HepG2 (cell line): ENCODE measurements at regions not wholly inside any gene's neighbourhood (a gene's known extent, or its start where the extent isn't known, plus 50 kb on each side); places are given as distances from the start of the nearest gene placed in this dataset.
A peak's percentile ranks its signal among the peaks of the same experiment; 100 is the strongest.

ENCODE experiments used
- KDM2A ChIP-seq: sonication (generic); formaldehyde crosslinking; IDR thresholded peaks from 2 replicates; pipeline ENCODE4 v1.4.0; 2020; ENCODE audit warnings: low read depth, missing genetic modification reagents, borderline replicate concordance
- NR2C2 ChIP-seq: sonication (generic); formaldehyde crosslinking; IDR thresholded peaks from 2 replicates; pipeline ENCODE4 v1.4.0; 2020; ENCODE audit warnings: missing genetic modification reagents, mild to moderate bottlenecking, moderate library complexity, borderline replicate concordance
- PHB2 ChIP-seq: fragments of 450-650 bp; IDR thresholded peaks from 2 replicates; pipeline ENCODE4 v1.6.1; 2018; ENCODE audit not compliant: partially characterized antibody
- RXRA ChIP-seq: sonication (generic); formaldehyde crosslinking; IDR thresholded peaks from 2 replicates; pipeline ENCODE4 v1.5.1; 2020; ENCODE audit warnings: missing genetic modification reagents
- SRSF4 ChIP-seq: fragments of 200-400 bp; formaldehyde crosslinking; IDR thresholded peaks from one replicate; pipeline ENCODE4 v1.6.1; 2018; ENCODE audit warnings: mild to moderate bottlenecking, low read depth, low read length, moderate library complexity; ENCODE audit not compliant: poor library complexity, severe bottlenecking
- U2AF1 ChIP-seq: fragments of 200-400 bp; formaldehyde crosslinking; optimal IDR thresholded peaks from 2 replicates; pipeline ENCODE3; 2017; ENCODE audit warnings: mild to moderate bottlenecking, low read depth, low read length
- YEATS4 ChIP-seq: sonication (generic); formaldehyde crosslinking; IDR thresholded peaks from 2 replicates; pipeline ENCODE4 v1.4.0; 2020; ENCODE audit warnings: missing genetic modification reagents, borderline replicate concordance
- ZNF260 ChIP-seq: sonication (generic); formaldehyde crosslinking; IDR thresholded peaks from 2 replicates; pipeline ENCODE4 v1.4.0; 2020; ENCODE audit warnings: missing genetic modification reagents, low read depth, mild to moderate bottlenecking, borderline replicate concordance
- TF ChIP-seq, protein P1 (sequence below): sonication (generic); formaldehyde crosslinking; IDR thresholded peaks from 2 replicates; pipeline ENCODE4 v1.5.1; 2020; ENCODE audit warnings: mild to moderate bottlenecking, moderate library complexity, missing genetic modification reagents
- TF ChIP-seq, protein P2 (sequence below): sonication (generic); formaldehyde crosslinking; IDR thresholded peaks from 2 replicates; pipeline ENCODE4 v1.4.0; 2020; ENCODE audit warnings: missing genetic modification reagents
- TF ChIP-seq, protein P3 (sequence below): sonication (generic); formaldehyde crosslinking; IDR thresholded peaks from 2 replicates; pipeline ENCODE4 v1.5.1; 2020; ENCODE audit warnings: missing genetic modification reagents, mild to moderate bottlenecking, borderline replicate concordance
- TF ChIP-seq, protein P4 (sequence below): sonication (generic); formaldehyde crosslinking; IDR thresholded peaks from 2 replicates; pipeline ENCODE4 v1.9.0; 2022; ENCODE audit warnings: missing genetic modification reagents, mild to moderate bottlenecking, borderline replicate concordance
- TF ChIP-seq, protein P5 (sequence below): sonication (generic); formaldehyde crosslinking; IDR thresholded peaks from 2 replicates; pipeline ENCODE4 v1.4.0; 2020; ENCODE audit warnings: missing genetic modification reagents; ENCODE audit errors: not compliant biosample characterization

DNA sequence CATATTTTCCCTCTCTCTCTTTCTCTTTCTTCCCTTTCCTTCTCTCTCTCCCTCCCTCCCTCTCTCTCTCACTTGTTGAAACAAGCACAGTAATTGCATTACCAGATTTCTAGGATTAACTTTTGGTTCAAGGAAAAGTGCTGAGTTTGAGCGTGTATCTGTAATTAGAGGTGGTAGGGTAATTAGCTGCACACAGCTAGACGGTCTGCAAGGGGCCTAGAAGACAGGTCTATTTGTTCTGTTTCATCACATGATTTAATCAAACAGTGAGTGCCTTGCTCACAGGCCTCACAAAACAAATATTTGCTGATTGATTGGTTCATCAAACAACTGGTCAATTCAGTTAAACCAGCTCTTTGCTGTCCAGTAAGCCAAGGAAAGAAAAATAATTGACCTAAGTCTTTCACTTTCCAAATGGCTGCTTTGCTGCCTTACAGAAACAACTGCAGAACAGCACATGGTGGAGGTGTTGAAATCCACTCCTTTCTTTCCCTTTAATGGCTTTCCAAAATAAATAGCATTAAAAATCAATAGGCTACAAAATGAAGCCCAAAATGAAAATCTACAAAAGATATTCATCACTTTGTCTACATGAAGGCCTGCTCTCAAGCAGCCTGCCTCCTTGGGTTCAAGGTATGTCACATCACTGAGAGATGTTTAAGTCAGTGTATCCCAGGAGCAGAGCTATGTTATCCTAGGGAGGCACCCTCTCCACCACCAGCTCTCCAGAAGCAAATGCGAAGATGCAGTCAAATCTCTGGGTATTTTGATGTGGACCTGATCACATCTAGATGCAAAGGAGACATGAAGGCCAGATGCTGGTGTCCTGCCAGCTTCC, 264.4 kb upstream of the SIX2 start (continued):
- no peak for TF ChIP-seq U2AF1
- TF ChIP-seq PHB2, result no peak
- TF ChIP-seq SRSF4, result no peak
- TF ChIP-seq KDM2A, result no peak
- TF ChIP-seq ZNF260, result no peak
- TF ChIP-seq, protein P1, sequence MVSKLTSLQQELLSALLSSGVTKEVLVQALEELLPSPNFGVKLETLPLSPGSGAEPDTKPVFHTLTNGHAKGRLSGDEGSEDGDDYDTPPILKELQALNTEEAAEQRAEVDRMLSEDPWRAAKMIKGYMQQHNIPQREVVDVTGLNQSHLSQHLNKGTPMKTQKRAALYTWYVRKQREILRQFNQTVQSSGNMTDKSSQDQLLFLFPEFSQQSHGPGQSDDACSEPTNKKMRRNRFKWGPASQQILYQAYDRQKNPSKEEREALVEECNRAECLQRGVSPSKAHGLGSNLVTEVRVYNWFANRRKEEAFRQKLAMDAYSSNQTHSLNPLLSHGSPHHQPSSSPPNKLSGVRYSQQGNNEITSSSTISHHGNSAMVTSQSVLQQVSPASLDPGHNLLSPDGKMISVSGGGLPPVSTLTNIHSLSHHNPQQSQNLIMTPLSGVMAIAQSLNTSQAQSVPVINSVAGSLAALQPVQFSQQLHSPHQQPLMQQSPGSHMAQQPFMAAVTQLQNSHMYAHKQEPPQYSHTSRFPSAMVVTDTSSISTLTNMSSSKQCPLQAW, result peak; percentile 72; the same call in 1 of the 2 replicates
- TF ChIP-seq, protein P2, sequence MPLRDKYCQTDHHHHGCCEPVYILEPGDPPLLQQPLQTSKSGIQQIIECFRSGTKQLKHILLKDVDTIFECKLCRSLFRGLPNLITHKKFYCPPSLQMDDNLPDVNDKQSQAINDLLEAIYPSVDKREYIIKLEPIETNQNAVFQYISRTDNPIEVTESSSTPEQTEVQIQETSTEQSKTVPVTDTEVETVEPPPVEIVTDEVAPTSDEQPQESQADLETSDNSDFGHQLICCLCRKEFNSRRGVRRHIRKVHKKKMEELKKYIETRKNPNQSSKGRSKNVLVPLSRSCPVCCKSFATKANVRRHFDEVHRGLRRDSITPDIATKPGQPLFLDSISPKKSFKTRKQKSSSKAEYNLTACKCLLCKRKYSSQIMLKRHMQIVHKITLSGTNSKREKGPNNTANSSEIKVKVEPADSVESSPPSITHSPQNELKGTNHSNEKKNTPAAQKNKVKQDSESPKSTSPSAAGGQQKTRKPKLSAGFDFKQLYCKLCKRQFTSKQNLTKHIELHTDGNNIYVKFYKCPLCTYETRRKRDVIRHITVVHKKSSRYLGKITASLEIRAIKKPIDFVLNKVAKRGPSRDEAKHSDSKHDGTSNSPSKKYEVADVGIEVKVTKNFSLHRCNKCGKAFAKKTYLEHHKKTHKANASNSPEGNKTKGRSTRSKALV (CRISPR knock-in tag), result no peak
- TF ChIP-seq, protein P3, sequence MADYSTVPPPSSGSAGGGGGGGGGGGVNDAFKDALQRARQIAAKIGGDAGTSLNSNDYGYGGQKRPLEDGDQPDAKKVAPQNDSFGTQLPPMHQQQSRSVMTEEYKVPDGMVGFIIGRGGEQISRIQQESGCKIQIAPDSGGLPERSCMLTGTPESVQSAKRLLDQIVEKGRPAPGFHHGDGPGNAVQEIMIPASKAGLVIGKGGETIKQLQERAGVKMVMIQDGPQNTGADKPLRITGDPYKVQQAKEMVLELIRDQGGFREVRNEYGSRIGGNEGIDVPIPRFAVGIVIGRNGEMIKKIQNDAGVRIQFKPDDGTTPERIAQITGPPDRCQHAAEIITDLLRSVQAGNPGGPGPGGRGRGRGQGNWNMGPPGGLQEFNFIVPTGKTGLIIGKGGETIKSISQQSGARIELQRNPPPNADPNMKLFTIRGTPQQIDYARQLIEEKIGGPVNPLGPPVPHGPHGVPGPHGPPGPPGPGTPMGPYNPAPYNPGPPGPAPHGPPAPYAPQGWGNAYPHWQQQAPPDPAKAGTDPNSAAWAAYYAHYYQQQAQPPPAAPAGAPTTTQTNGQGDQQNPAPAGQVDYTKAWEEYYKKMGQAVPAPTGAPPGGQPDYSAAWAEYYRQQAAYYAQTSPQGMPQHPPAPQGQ (CRISPR knock-in tag), result no peak
- TF ChIP-seq RXRA (CRISPR knock-in tag), result peak; percentile 78; the same call in 1 of the 2 replicates
- TF ChIP-seq, protein P4, sequence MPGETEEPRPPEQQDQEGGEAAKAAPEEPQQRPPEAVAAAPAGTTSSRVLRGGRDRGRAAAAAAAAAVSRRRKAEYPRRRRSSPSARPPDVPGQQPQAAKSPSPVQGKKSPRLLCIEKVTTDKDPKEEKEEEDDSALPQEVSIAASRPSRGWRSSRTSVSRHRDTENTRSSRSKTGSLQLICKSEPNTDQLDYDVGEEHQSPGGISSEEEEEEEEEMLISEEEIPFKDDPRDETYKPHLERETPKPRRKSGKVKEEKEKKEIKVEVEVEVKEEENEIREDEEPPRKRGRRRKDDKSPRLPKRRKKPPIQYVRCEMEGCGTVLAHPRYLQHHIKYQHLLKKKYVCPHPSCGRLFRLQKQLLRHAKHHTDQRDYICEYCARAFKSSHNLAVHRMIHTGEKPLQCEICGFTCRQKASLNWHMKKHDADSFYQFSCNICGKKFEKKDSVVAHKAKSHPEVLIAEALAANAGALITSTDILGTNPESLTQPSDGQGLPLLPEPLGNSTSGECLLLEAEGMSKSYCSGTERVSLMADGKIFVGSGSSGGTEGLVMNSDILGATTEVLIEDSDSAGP, result no peak; the same call in 1 of the 2 replicates
- TF ChIP-seq, protein P5, sequence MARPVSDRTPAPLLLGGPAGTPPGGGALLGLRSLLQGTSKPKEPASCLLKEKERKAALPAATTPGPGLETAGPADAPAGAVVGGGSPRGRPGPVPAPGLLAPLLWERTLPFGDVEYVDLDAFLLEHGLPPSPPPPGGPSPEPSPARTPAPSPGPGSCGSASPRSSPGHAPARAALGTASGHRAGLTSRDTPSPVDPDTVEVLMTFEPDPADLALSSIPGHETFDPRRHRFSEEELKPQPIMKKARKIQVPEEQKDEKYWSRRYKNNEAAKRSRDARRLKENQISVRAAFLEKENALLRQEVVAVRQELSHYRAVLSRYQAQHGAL (CRISPR knock-in tag), result no peak
- TF ChIP-seq YEATS4 (CRISPR knock-in tag), result no peak
- peak; percentile 65; the same call in 1 of the 2 replicates for TF ChIP-seq NR2C2 (CRISPR knock-in tag)
